Esophagus (tissue), 2 donors: ENCODE measurements at regions not wholly inside any gene's neighbourhood (a gene's known extent, or its start where the extent isn't known, plus 50 kb on each side); places are given as distances from the start of the nearest gene placed in this dataset.

Experiments
- H3K27ac ChIP-seq, 2 donors: one replicate each; pipeline ENCODE4 v1.5.1; 2013; ENCODE audit warnings: low read depth in 2 of 2, mild to moderate bottlenecking in 2 of 2, inconsistent platforms in 1 of 2, low read length in 1 of 2, moderate library complexity in 1 of 2
- H3K27me3 ChIP-seq, 2 donors: one replicate each; pipeline ENCODE4 v1.6.1; 2013; ENCODE audit warnings: low read length in 2 of 2, control low read depth in 1 of 2, mild to moderate bottlenecking in 1 of 2; ENCODE audit not compliant: insufficient read depth in 2 of 2, control insufficient read depth in 1 of 2
- H3K36me3 ChIP-seq, 2 donors: one replicate each; pipeline ENCODE4 v1.6.1; 2013; ENCODE audit warnings: low read length in 1 of 2; ENCODE audit not compliant: control insufficient read depth in 2 of 2, insufficient read depth in 2 of 2
- H3K4me1 ChIP-seq, 2 donors: one replicate each; pipeline ENCODE4 v1.6.1; 2013; ENCODE audit warnings: low read length in 1 of 2; ENCODE audit not compliant: control insufficient read depth in 2 of 2, insufficient read depth in 2 of 2
- H3K4me3 ChIP-seq, 2 donors: one replicate each; pipeline ENCODE4 v1.5.1; 2013; ENCODE audit warnings: low read length in 2 of 2, mild to moderate bottlenecking in 2 of 2, low read depth in 1 of 2, moderate library complexity in 1 of 2
- H3K9me3 ChIP-seq, 2 donors: one replicate each; pipeline ENCODE4 v1.6.1; 2013; ENCODE audit warnings: mild to moderate bottlenecking in 2 of 2, low read depth in 1 of 2, low read length in 1 of 2, moderate library complexity in 1 of 2; ENCODE audit not compliant: control insufficient read depth in 2 of 2, insufficient read depth in 1 of 2
- WGBS, 2 donors: extraction: QIAGEN DNeasy Blood & Tissue Kit; methylation state at CpG; one replicate each; pipeline ENCODE4 v1.1.7; 2013; 5-methylcytosine and 5-hydroxymethylcytosine counted together
- donor health status: healthy with polysubstance abuse.
- donor health status: Bipolar disorder and iron deficiency.

DNA sequence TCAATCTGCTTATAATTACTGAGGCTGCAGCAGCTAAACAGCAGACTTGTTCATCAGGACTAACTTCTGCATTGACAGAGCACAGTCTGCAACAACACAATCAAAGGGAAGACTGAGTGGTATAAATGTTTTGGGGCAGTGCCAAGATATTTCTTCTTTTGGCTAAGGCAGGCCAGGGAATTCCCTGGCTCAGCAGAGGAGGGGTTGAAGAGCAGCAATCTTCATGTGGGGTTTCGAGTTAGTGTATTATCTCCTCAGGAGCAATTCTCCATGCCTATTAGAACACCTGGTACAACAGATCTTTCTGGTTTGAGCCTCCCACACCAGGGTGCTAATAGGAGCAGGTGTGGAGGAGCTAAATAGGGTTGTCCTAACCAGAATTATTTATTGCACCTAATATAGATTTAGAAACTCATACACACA lies 103.0 kb upstream of the STK17B start:
- WGBS, 2 donors = 11 to 31% methylated on average over 1 of the region's 1 CpG
- H3K9me3 ChIP-seq = no peaks in the 10 kb centered on the region
- peaks cover 0 to 6% of the 10 kb centered on the region in 2 donors for H3K4me1 ChIP-seq
- H3K27ac ChIP-seq = no peak overlapping the region
- H3K27me3 ChIP-seq = no peaks in the 10 kb centered on the region
- no peak overlapping the region for H3K4me3 ChIP-seq
- H3K36me3 ChIP-seq = no peaks in the 10 kb centered on the region

DNA sequence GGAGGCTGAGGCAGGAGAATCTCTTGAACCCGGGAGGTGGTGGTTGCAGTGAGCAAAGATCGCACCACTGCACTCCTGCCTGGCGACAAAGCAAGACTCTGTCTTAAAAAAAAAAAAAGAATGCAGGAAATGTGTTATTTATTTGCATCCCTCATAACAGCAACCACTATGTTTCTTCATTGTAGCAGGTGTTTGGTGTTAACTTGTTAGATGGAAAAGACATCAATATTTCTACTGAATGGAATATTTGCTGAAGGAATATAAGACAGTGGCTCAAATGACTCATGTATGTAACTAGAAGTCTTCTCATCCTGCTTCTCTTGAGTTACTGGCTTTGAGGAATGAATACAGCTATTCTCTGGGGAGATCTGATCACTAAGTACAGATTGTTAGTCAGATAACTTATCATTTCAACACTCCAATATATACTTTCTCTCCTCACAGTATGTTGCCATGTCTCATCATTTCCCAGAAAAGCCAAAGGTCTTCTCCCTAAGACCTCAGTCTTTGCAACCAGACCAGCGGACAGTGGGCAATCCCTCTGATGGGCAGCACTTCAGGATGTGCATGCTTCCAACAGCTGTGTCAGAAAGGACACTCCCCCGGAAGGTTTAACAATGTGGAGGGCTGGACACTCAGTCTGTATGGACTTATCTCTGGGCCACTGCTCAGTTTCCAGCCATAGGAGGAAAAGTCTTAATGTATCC lies 104.4 kb upstream of the STK17B start:
- Histone ChIP-seq H3K4me1 (peaks cover 0 to 6% of the 10 kb centered on the region in 2 donors), H3K9me3 (no peaks in the 10 kb centered on the region), H3K27ac (peak overlapping the region in 1 of 2 donors; percentile 12), H3K36me3 (no peaks in the 10 kb centered on the region), H3K4me3 (no peak overlapping the region), H3K27me3 (no peaks in the 10 kb centered on the region)
- WGBS, 2 donors = 72 to 81% methylated on average over 5 of the region's 5 CpGs

DNA sequence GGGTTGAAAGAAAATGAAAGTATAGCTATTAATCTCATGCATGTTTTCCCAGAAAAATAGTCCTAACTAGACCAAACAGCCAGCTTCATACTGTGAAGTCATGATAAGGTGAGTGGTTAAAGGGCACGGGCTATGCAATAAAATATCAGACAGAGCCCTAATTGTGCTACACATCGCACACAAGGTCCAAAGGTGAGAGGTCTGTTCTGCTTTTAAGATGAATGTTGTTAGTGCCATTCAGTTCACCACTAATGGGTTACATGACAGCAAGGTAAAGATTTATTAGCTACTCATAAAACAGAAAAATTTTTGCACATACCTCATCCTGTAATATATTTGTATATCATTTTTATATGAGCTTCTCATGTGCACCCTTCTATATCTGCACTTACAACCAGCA lies 105.0 kb upstream of the STK17B start:
- no peaks in the 10 kb centered on the region for H3K36me3 ChIP-seq
- no peak overlapping the region for H3K27ac ChIP-seq
- peaks cover 0 to 6% of the 10 kb centered on the region in 2 donors for H3K4me1 ChIP-seq
- WGBS, 2 donors = 28 to 42% methylated on average over 2 of the region's 2 CpGs
- H3K27me3 ChIP-seq = no peaks in the 10 kb centered on the region
- no peaks in the 10 kb centered on the region for H3K9me3 ChIP-seq
- H3K4me3 ChIP-seq = no peak overlapping the region

DNA sequence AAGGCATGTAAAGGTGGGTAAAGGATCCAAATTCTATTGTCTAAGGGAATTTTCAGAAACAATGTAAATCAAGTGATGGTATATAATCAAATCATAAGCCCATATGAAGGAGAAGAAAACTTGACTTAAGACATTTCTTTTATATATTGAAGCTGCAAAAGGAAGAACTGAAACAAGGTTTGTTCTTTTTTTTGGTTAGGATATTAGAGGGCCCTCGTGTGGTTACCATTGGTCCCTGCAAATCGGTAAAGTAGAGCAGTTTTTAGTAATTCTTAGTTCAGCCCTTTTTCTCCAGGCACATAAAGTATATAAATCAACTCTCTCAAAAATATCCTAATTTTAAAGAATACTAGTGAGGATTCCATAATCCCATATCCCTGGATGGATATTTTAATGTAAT lies 105.6 kb upstream of the STK17B start:
- Histone ChIP-seq H3K27ac (no peak overlapping the region), H3K9me3 (no peaks in the 10 kb centered on the region), H3K36me3 (no peaks in the 10 kb centered on the region), H3K27me3 (no peaks in the 10 kb centered on the region), H3K4me3 (no peak overlapping the region), H3K4me1 (peaks cover 0 to 6% of the 10 kb centered on the region in 2 donors)
- 42 to 55% methylated on average over 2 of the region's 2 CpGs for WGBS, 2 donors

DNA sequence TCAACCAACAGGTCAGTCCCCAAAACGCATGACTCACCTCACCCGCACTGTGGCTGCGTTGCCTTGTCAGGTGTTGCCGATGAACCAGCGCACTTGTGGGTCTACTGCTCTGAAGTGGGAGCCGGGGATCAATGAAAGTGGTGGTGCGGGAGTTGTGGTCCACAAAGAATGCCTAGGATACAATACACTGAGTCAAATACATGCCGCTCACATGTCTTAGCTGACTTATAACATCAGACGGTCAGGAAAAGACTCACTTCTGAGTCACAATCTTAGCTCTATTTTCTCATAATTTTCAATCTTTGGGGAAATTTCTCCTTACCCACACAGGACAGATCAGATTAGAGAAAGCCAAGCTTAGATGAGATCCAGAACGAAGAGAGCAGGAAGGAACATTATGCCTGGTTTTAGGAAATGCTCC lies 107.1 kb upstream of the STK17B start:
- H3K4me1 ChIP-seq = peaks cover 0 to 6% of the 10 kb centered on the region in 2 donors
- 88 to 90% methylated on average over 10 of the region's 10 CpGs for WGBS, 2 donors

DNA sequence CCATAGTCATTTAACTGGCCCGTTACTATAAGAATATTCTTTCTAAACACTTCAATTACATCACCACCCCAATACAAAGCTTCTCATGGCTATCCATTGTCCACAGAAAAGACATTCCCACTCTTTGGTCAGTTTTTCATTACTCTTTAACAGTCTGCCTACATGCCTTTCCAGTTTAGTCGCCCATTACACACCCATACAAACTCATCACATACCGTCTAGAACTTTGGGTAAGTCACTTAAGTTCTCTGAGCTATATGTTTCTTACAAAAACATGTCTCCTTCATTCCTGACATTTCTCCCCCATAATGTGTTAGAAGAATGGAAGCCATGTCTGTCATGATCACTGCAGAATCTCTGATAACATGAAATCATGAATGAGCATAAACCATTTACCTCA lies 108.2 kb upstream of the STK17B start:
- no peak overlapping the region for H3K4me3 ChIP-seq
- no peaks in the 10 kb centered on the region for H3K9me3 ChIP-seq
- 90 to 93% methylated on average over 3 of the region's 3 CpGs for WGBS, 2 donors
- no peaks in the 10 kb centered on the region for H3K4me1 ChIP-seq
- no peaks in the 10 kb centered on the region for H3K27me3 ChIP-seq
- H3K27ac ChIP-seq = no peak overlapping the region
- no peaks in the 10 kb centered on the region for H3K36me3 ChIP-seq

More for the DNA sequence above, 107.1 kb upstream of the STK17B start:
- Histone ChIP-seq H3K27ac (no peak overlapping the region), H3K4me3 (no peak overlapping the region), H3K9me3 (no peaks in the 10 kb centered on the region), H3K27me3 (no peaks in the 10 kb centered on the region), H3K36me3 (no peaks in the 10 kb centered on the region)

DNA sequence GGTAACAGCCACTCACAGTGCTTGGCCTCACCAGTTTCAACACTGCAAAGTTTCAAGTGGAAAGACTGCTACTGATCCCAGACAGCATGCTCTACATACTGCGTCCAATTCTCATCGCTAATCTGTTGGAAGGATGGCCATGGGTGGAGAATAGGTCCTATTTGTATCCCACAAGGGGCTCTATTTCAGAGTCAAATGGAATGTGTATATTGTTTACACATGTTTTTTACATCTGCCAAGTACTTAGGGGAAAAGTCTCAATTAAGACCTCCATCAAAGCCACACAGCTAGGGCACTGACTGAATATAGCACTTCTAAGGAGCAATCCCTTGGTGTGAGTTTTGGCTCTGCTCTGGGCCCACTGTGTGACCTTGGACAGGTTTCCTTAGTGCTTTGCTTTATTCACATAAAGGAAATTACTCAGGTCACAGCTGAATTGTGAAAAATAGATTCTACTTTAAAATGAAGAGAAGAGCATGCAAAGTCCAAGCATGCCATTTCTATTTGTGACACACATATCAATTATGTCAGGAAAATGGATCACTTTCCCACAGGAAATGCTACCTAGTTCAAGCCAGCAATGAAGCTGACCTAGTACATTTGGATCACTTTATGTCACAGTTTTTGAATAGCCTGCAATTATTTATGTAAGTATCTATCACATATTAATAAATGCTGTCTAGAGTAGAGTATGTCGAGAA lies 112.9 kb upstream of the STK17B start:
- Histone ChIP-seq H3K36me3 (no peaks in the 10 kb centered on the region), H3K4me1 (no peaks in the 10 kb centered on the region), H3K27me3 (no peaks in the 10 kb centered on the region), H3K27ac (no peak overlapping the region), H3K4me3 (no peak overlapping the region), H3K9me3 (no peaks in the 10 kb centered on the region)
- 69 to 72% methylated on average over 3 of the region's 3 CpGs for WGBS, 2 donors

DNA sequence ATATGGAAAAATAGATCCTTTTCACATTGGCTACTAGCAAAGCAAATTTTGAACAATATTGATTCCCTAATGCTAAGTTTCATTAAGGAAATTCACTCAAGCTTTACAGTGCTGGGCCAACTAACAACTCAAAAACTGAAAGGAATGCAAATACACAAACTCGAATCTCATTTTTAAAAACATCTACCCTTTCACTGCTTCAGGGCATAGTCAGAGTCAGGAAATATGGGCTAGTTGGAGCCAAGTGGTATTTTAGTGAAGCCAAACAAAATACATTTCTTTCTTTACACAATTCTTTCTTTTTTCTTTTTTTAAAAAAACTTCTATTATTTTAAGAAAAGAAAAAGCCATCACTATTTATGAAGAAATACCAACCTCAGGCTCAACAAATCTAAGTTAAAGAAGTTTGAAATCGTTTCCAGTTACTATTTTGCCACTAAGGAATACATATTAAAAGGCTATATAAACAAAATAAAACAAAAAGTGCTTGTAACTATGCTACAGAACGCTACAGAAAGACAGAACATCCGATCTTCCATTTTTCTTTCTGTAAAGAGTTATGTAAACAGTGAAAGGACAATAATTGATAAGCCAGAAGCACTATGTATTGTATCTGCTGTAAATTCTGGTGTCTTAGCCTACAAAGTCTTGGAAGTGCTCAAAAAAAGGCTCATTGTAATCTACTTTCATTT lies 113.6 kb upstream of the STK17B start:
- no peaks in the 10 kb centered on the region for H3K9me3 ChIP-seq
- H3K4me1 ChIP-seq = no peaks in the 10 kb centered on the region
- H3K36me3 ChIP-seq = no peaks in the 10 kb centered on the region
- WGBS, 2 donors = 26 to 35% methylated on average over 4 of the region's 4 CpGs
- no peak overlapping the region for H3K27ac ChIP-seq
- no peaks in the 10 kb centered on the region for H3K27me3 ChIP-seq
- H3K4me3 ChIP-seq = no peak overlapping the region

DNA sequence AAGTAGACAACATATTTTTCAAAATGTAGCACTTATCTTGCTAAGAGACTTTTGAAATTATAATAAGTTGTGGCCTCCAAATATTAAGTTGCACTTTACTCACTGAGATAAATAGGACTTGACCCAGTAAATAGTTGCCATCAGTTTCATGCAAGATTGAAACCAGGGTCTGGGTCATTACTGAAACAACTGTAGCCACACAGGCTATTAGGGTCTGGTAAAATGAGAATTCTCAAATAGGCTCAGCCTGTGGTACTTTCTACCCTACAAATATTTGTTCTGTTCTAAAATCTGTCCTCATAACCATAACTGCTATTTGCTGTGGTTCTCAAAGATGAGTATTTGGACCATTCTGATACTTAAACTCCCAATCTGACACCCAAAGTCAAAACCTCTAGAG lies 115.4 kb upstream of the STK17B start:
- H3K4me3 ChIP-seq = no peak overlapping the region
- H3K27ac ChIP-seq = no peak overlapping the region
- no peaks in the 10 kb centered on the region for H3K4me1 ChIP-seq
- no peaks in the 10 kb centered on the region for H3K27me3 ChIP-seq
- H3K9me3 ChIP-seq = no peaks in the 10 kb centered on the region
- no peaks in the 10 kb centered on the region for H3K36me3 ChIP-seq
